Tibial nerve (tissue), 4 donors: ENCODE measurements at regions not wholly inside any gene's neighbourhood (a gene's known extent, or its start where the extent isn't known, plus 50 kb on each side); places are given as distances from the start of the nearest gene placed in this dataset.

Source experiments
- DNase-seq, 2 donors: peaks; one replicate each; pipeline ENCODE4 v3.0.0-alpha.2; 2019; ENCODE audit warnings: low spot score in 2 of 2
- H3K27ac ChIP-seq, 4 donors: fragments of 200-600 bp; sonication (generic) in 3 of 4; one replicate each; pipeline ENCODE4 v1.5.1; 2017 to 2019; ENCODE audit warnings: mild to moderate bottlenecking in 1 of 4
- H3K27me3 ChIP-seq, 2 donors: fragments of 200-600 bp; sonication (generic) in 1 of 2; one replicate each; pipeline versions ENCODE4 v1.5.1 to v1.6.0; 2017 to 2019
- H3K36me3 ChIP-seq, 3 donors: fragments of 200-600 bp; sonication (generic); one replicate each; pipeline ENCODE4 v1.5.1; 2018 to 2019
- H3K4me1 ChIP-seq, 4 donors: fragments of 200-600 bp; sonication (generic) in 3 of 4; one replicate each; pipeline ENCODE4 v1.5.1; 2017 to 2019
- H3K4me3 ChIP-seq, 4 donors: fragments of 200-600 bp; sonication (generic) in 3 of 4; one replicate each; pipeline ENCODE4 v1.5.1; 2017 to 2019; ENCODE audit warnings: mild to moderate bottlenecking in 1 of 4, moderate library complexity in 1 of 4
- H3K9me3 ChIP-seq, 4 donors: fragments of 200-600 bp; sonication (generic) in 3 of 4; one replicate each; pipeline ENCODE4 v1.5.1; 2017 to 2019
- EP300 ChIP-seq, 2 donors: sonication (generic); formaldehyde crosslinking; IDR thresholded peaks; one replicate each; pipeline ENCODE4 v1.6.1; 2017; ENCODE audit warnings: antibody characterized with exemption in 2 of 2, mild to moderate bottlenecking in 1 of 2
- POLR2A ChIP-seq, 2 donors: fragments of 450-650 bp; IDR thresholded peaks; one replicate each; pipeline ENCODE4 v1.6.1; 2017; ENCODE audit warnings: antibody characterized with exemption in 2 of 2, mild to moderate bottlenecking in 2 of 2, moderate library complexity in 2 of 2
- WGBS, 2 donors: methylation state at CpG; one replicate each; pipeline ENCODE4 v1.1.5; 2018; 5-methylcytosine and 5-hydroxymethylcytosine counted together
- TF ChIP-seq, protein P1 (sequence below), 5 experiments: fragments of 200-600 bp in 3 of 5; fragments of 450-650 bp in 2 of 5; sonication (generic) in 3 of 5; IDR thresholded peaks; one replicate each; pipeline ENCODE4 v1.5.1; 2016 to 2019; ENCODE audit warnings: antibody characterized with exemption in 5 of 5, mild to moderate bottlenecking in 3 of 5, moderate library complexity in 2 of 5

DNA sequence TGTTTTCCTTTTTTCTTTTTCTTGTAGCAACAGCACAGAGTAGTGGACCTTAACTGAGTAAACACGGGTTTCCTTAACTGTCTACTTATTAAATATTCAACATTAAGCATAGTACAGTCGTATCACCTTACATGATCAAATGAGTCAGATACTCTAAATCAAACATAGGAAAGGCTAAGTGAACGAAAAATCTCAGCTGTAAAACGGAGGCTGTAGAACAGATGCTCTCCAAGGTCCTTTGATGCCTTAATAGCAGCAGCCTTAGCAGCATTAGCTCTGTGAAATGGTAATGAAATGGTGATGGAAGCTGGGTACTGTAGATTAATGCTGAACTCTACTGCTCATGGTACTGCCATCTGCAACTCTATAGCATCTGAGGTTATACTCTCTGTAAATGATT is 1433.3 kb upstream of the C9orf72 start:
- H3K36me3 ChIP-seq: no peaks in the 10 kb centered on the region
- peaks cover 0 to 4% (median 0%) of the 10 kb centered on the region in 4 donors for H3K9me3 ChIP-seq
- no peaks in the 10 kb centered on the region for H3K27me3 ChIP-seq
- H3K4me1 ChIP-seq: no peaks in the 10 kb centered on the region
- 66 to 68% methylated on average over 4 of the region's 4 CpGs for WGBS, 2 donors
- no peak for DNase-seq
- TF ChIP-seq POLR2A (IDR thresholded peaks at IDR 0.05): no peak
- TF ChIP-seq, protein P1, sequence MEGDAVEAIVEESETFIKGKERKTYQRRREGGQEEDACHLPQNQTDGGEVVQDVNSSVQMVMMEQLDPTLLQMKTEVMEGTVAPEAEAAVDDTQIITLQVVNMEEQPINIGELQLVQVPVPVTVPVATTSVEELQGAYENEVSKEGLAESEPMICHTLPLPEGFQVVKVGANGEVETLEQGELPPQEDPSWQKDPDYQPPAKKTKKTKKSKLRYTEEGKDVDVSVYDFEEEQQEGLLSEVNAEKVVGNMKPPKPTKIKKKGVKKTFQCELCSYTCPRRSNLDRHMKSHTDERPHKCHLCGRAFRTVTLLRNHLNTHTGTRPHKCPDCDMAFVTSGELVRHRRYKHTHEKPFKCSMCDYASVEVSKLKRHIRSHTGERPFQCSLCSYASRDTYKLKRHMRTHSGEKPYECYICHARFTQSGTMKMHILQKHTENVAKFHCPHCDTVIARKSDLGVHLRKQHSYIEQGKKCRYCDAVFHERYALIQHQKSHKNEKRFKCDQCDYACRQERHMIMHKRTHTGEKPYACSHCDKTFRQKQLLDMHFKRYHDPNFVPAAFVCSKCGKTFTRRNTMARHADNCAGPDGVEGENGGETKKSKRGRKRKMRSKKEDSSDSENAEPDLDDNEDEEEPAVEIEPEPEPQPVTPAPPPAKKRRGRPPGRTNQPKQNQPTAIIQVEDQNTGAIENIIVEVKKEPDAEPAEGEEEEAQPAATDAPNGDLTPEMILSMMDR (IDR thresholded peaks at IDR 0.05): no peak
- no peak for TF ChIP-seq EP300 (IDR thresholded peaks at IDR 0.05)
- no peak overlapping the region for H3K27ac ChIP-seq
- H3K4me3 ChIP-seq: no peak overlapping the region

DNA sequence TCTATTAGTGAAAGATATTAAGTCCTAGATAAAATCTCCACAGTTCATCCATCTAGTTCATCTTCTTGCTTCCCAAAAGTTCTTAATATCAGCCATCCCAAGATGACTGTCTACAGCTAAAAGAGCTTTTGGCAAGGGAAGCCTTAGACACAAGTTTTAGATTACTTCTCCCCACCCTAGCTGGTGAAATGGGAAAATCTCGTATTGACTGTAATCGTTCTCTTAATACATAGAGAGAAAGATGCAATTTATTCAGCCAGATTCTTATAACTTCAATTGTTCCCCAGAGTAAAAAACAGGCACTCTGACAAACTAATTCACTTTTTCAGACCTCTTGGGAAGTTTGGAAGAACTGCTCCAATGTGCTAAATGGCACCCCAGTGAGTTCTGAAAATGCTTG is 1439.6 kb upstream of the C9orf72 start:
- 57 to 72% methylated on average over 2 of the region's 2 CpGs for WGBS, 2 donors
- Histone ChIP-seq H3K36me3 (no peaks in the 10 kb centered on the region), H3K27me3 (no peaks in the 10 kb centered on the region), H3K4me3 (no peak overlapping the region), H3K4me1 (no peaks in the 10 kb centered on the region), H3K27ac (no peak overlapping the region), H3K9me3 (peaks cover 0 to 4% (median 0%) of the 10 kb centered on the region in 4 donors)
- DNase-seq: no peak
- TF ChIP-seq EP300 (IDR thresholded peaks at IDR 0.05): no peak
- no peak for TF ChIP-seq POLR2A (IDR thresholded peaks at IDR 0.05)
- TF ChIP-seq, protein P1 (IDR thresholded peaks at IDR 0.05): no peak

DNA sequence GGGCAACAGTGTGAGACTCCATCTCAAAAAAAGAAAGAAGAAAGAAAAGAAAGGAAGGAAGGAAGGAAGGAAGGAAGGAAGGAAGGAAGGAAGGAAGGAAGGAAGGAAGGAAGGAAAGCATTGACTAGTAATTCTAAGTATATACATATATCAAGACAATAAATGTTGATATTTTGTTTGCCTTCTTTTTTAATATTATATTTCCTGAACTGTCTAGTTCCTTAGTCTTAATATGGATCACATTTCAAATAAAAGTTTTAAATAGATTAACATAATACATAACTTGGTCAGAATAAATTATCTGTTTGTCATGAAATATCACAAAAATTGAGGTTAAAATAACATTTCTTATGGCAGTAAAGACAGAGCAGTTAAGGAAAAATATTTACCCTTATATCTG is 1448.4 kb upstream of the C9orf72 start:
- TF ChIP-seq POLR2A (IDR thresholded peaks at IDR 0.05) (no peak), EP300 (IDR thresholded peaks at IDR 0.05) (no peak)
- TF ChIP-seq, protein P1 (IDR thresholded peaks at IDR 0.05): no peak
- Histone ChIP-seq H3K4me1 (no peaks in the 10 kb centered on the region), H3K27ac (no peak overlapping the region), H3K36me3 (no peaks in the 10 kb centered on the region), H3K4me3 (no peak overlapping the region), H3K9me3 (no peaks in the 10 kb centered on the region), H3K27me3 (no peaks in the 10 kb centered on the region)
- DNase-seq: no peak

DNA sequence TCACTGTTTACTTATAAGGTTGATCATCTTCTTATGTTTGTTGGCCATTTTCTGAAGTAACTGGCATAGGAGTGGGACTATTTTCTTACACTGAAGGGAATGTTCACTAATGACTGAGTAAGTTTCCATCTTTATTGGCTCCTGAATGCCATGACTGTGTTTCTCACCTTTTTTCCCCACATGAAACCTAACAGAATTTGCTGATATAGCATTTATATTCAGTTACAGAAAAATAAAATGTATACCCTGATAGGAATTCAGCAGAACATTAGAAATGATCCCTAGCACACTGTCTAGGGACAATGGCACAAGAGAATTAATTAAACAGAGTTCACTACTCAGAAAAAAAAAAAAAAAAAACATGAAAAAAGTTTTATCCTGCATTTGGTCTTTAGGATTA is 1465.1 kb upstream of the C9orf72 start:
- H3K4me3 ChIP-seq: no peak overlapping the region

DNA sequence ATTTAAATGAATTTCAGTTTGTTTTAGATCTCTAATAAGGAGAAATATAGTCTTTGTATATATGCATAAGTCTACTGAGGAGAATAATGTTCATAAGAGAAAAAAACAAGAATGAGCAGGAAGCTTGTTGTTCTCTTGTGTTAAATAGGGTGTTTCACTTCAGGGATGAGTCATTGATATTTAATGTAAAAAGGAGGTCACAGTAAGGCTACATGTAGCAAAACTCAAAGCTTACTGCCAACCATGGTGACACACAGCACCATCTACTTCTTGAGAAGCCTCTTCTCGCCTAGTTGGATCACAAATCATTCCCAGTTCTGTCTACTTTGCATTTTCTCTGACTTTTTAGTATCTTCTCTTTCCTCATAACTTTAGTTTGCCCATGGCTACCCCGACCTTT is 1466.0 kb upstream of the C9orf72 start:
- no peak for DNase-seq
- 70 to 74% methylated on average over 2 of the region's 2 CpGs for WGBS, 2 donors
- no peak overlapping the region for H3K4me3 ChIP-seq
- H3K27me3 ChIP-seq: no peaks in the 10 kb centered on the region
- no peaks in the 10 kb centered on the region for H3K4me1 ChIP-seq
- H3K36me3 ChIP-seq: no peaks in the 10 kb centered on the region
- TF ChIP-seq EP300 (IDR thresholded peaks at IDR 0.05): no peak
- TF ChIP-seq, protein P1 (IDR thresholded peaks at IDR 0.05): no peak
- no peak for TF ChIP-seq POLR2A (IDR thresholded peaks at IDR 0.05)
- no peak overlapping the region for H3K27ac ChIP-seq
- H3K9me3 ChIP-seq: no peaks in the 10 kb centered on the region

More for the DNA sequence above, 1465.1 kb upstream of the C9orf72 start:
- H3K4me1 ChIP-seq: no peaks in the 10 kb centered on the region
- no peaks in the 10 kb centered on the region for H3K9me3 ChIP-seq
- no peaks in the 10 kb centered on the region for H3K27me3 ChIP-seq
- DNase-seq: no peak
- TF ChIP-seq EP300 (IDR thresholded peaks at IDR 0.05) (no peak), POLR2A (IDR thresholded peaks at IDR 0.05) (no peak)
- TF ChIP-seq, protein P1 (IDR thresholded peaks at IDR 0.05): no peak
- no peak overlapping the region for H3K27ac ChIP-seq
- no peaks in the 10 kb centered on the region for H3K36me3 ChIP-seq
